Transverse colon (tissue), 4 donors: ENCODE measurements at regions not wholly inside any gene's neighbourhood (a gene's known extent, or its start where the extent isn't known, plus 50 kb on each side); places are given as distances from the start of the nearest gene placed in this dataset.
"Not testable (repeated sequence)": the region's sequence is repeated elsewhere in the genome, so short reads cannot be mapped to it uniquely, and the experiment has no call there.

Experiments used
- EP300 ChIP-seq: sonication (generic); formaldehyde crosslinking; IDR thresholded peaks from one replicate; pipeline ENCODE4 v1.6.1; 2017; ENCODE audit warnings: antibody characterized with exemption, low read depth
- POLR2AphosphoS5 ChIP-seq, 3 donors: sonication (generic); formaldehyde crosslinking; IDR thresholded peaks; one replicate each; pipeline ENCODE4 v1.6.1; 2016; ENCODE audit warnings: antibody characterized with exemption in 3 of 3
- TF ChIP-seq, protein P1 (sequence below), 5 experiments: fragments of 200-600 bp in 3 of 5; fragments of 450-650 bp in 2 of 5; sonication (generic) in 3 of 5; IDR thresholded peaks; 1 replicate in 2 of 5; 2 replicates in 3 of 5; pipeline ENCODE4 v1.5.1; 2016 to 2017; ENCODE audit warnings: antibody characterized with exemption in 5 of 5, inconsistent platforms in 3 of 5, mild to moderate bottlenecking in 2 of 5, moderate library complexity in 1 of 5

DNA sequence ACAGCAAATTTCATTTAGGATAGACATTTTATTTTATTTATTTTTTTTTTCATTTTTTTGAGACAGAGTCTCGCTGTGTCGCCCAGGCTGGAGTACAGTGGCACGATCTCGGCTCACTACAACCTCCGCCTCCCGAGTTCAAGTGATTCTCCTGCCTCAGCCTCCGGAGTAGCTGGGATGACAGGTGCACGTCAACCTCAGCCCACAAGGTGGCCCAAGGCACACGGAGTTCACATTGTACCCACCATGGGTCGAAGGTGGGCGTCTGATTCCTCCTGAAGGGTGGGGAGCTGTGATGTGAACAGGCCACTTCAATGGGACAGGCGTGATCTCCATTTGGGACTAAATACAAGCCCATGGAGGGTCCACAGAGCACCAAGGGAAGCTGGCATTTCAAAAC is 65.0 kb upstream of the PPP2R3B start:
- TF ChIP-seq, protein P1, sequence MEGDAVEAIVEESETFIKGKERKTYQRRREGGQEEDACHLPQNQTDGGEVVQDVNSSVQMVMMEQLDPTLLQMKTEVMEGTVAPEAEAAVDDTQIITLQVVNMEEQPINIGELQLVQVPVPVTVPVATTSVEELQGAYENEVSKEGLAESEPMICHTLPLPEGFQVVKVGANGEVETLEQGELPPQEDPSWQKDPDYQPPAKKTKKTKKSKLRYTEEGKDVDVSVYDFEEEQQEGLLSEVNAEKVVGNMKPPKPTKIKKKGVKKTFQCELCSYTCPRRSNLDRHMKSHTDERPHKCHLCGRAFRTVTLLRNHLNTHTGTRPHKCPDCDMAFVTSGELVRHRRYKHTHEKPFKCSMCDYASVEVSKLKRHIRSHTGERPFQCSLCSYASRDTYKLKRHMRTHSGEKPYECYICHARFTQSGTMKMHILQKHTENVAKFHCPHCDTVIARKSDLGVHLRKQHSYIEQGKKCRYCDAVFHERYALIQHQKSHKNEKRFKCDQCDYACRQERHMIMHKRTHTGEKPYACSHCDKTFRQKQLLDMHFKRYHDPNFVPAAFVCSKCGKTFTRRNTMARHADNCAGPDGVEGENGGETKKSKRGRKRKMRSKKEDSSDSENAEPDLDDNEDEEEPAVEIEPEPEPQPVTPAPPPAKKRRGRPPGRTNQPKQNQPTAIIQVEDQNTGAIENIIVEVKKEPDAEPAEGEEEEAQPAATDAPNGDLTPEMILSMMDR (IDR thresholded peaks at IDR 0.05): not testable (repeated sequence)
- not testable (repeated sequence) for TF ChIP-seq POLR2AphosphoS5 (IDR thresholded peaks at IDR 0.05); EP300
